Fibroblast of mammary gland (primary cell): ENCODE measurements at regions not wholly inside any gene's neighbourhood (a gene's known extent, or its start where the extent isn't known, plus 50 kb on each side); places are given as distances from the start of the nearest gene placed in this dataset.

Source experiments
- DNase-seq: peaks from one replicate; pipeline ENCODE4 v3.0.0-alpha.2; 2010; ENCODE audit warnings: low read depth
- H3K4me3 ChIP-seq: 2 replicates; pipeline ENCODE4 v1.5.1; 2011; ENCODE audit warnings: low read depth, mild to moderate bottlenecking, low read length, moderate library complexity; ENCODE audit not compliant: control insufficient read depth
- TF ChIP-seq, protein P1 (sequence below): conservative IDR thresholded peaks from 2 replicates; pipeline ENCODE4 v1.5.1; 2011; ENCODE audit warnings: low read depth, low read length, inconsistent platforms; ENCODE audit not compliant: control insufficient read depth, insufficient read depth

DNA sequence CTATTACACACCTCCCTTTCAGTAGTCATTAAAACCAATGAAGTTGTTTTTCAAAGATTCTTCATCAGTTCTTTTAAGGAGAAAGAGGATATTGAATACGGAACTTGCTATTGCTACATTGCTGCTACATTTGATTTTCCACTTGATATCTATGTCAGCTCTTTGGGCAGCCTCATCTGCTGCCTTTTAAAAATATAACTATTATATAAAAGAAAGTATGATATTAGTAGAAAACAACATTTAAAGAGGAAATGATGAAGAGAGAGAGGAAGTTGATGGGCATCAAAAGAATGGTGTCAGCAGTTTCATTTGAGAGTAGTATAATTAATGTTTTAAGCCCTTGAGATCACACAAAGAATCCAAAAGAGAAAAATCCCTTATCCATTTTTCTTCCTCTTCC lies 171.4 kb downstream of the NFKBIZ start:
- no peak overlapping the region for H3K4me3 ChIP-seq
- no peak for DNase-seq
- TF ChIP-seq, protein P1, sequence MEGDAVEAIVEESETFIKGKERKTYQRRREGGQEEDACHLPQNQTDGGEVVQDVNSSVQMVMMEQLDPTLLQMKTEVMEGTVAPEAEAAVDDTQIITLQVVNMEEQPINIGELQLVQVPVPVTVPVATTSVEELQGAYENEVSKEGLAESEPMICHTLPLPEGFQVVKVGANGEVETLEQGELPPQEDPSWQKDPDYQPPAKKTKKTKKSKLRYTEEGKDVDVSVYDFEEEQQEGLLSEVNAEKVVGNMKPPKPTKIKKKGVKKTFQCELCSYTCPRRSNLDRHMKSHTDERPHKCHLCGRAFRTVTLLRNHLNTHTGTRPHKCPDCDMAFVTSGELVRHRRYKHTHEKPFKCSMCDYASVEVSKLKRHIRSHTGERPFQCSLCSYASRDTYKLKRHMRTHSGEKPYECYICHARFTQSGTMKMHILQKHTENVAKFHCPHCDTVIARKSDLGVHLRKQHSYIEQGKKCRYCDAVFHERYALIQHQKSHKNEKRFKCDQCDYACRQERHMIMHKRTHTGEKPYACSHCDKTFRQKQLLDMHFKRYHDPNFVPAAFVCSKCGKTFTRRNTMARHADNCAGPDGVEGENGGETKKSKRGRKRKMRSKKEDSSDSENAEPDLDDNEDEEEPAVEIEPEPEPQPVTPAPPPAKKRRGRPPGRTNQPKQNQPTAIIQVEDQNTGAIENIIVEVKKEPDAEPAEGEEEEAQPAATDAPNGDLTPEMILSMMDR: no peak

DNA sequence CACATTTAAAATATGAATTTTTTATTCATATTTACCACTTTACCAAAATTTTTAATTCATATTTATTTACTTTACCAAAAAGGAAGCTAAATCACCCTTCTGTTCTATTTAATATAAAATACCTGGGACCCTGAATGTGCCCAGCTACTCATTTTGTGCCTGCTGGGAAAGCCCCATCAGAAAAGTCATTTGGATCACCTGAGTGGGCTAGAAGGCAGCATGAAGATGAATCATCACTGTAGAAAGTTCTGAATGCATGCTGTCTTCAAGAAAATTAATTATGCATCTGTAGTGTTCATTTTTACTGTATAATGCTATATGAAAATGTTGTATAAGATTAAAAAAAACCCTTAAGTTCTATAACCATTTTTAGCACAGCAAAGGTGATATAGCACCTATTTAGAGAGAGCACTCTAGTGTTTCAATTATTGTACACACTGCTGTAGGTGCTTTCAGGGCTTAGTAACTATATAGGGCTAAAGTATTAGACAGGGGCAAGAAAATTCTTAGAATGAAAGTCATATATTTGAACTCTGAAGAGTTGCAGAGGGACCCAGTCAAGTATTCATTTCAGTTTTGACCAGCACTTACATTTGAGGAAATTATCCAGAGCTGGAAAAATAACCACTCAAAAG lies 175.1 kb downstream of the NFKBIZ start:
- DNase-seq: no peak
- no peak overlapping the region for H3K4me3 ChIP-seq
- TF ChIP-seq, protein P1: no peak

DNA sequence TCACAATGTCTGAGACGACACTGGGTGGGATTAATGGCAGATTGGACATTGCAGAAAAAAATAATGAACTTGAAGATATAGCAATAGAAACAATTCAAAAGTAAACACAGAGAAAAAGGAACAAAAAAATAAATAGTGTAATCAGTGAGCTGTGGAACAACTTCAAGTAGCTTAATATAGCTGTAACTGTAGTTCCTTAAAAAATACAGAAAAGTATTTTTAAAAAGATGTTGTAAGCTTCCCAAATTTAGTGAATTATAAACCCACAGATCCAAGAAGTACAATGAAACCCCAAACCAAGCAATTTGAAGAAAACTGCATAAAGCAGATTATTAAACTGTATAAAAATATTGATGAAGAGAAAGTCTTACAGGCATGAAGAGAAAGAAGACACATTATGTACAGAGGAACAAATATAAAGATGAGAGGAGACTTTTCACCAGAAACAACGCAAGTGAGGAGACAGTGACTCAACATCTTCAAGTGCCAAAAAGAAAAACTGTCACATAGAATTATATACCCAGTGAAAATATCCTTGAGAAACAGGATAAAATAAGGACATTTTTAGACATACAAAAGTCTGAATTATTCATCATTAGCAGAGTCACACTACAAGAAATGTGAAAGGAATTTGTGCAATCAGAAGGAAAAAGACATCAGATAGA lies 176.4 kb downstream of the NFKBIZ start:
- TF ChIP-seq, protein P1: no peak
- no peak overlapping the region for H3K4me3 ChIP-seq
- no peak for DNase-seq

DNA sequence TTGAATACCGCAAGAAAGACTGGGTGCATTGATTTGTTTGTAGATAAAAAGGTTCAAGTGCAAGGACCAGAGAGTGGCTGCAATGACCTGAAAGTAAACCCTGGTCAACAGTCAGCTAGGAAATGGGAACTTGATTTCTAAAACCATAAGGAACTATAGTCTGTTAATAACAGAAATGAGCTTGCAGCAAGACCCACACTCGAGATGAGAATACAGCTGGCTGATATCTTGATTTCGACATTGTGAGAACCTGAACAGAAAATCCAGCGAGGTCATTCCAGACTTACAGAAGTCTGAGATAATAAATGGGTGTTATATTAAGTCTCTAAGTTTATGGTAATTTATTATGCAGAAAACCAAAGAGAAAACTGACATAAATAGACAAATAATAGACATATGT lies 177.3 kb downstream of the NFKBIZ start:
- no peak for DNase-seq
- H3K4me3 ChIP-seq: no peak overlapping the region
- TF ChIP-seq, protein P1: no peak

DNA sequence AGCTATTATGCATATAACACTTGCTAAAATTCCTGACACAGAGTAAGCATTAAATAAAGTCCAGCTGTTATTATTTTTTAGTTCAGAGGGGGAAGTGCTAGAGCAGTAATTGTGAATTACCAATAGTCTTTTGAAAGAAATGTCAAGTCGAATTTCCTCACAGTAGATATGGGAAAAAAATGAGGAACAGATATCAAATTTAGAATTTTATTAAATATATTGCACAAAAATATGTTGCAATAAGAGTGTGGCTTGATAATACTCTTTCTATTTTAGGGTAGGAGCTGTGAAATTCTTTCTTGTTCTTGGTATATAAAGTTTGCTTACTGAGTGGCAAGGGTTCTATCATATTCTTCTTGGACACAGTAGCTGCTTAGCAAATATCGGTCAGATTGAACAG lies 181.3 kb downstream of the NFKBIZ start:
- TF ChIP-seq, protein P1: no peak
- no peak overlapping the region for H3K4me3 ChIP-seq
- no peak for DNase-seq

DNA sequence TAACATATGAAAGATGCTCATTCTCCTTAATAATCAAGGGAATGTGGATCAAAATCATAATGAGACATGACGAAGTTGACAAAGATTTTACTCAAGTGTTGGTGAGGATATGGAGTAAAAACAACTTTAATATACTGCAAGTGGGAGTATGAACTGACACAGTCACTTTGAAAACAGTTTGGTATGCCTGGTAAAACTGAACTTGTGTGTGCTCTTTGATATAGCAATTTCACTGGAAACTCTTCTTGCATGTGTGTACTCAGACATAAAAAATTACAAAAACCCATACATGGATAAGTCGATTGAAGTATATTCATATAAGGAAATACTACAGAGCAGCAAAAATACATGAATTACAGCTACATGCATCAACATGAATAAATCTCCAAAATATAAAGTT lies 182.5 kb downstream of the NFKBIZ start:
- H3K4me3 ChIP-seq: no peak overlapping the region
- TF ChIP-seq, protein P1: no peak
- no peak for DNase-seq
